ENCODE measurements at regions not wholly inside any gene's neighbourhood (a gene's known extent, or its start where the extent isn't known, plus 50 kb on each side); places are given as distances from the start of the nearest gene placed in this dataset.

DNA sequence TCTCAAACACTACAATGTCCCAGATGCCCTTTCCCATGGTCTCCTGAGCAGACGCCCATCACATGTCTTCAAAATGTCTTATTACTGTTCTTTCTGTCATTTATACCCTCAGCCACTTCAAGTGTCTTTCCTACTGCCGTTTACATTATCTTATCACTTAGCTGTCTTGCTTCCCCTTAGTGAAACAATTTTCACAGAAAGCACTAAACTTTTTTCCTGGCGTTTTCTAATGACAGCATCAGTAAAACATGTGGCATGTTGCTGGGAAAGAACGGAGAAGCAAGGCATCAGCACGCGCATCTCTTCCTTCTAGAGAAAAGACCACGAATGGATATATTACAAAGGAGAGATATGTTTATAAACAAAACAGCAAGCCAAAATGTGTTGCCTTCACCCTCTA, 189.7 kb upstream of the SLIT2 start:
- TF ChIP-seq SUZ12 (IDR thresholded peaks at IDR 0.05; ENCODE audit: unreplicated experiment) (no peak), CBX5 (IDR thresholded peaks at IDR 0.05; ENCODE audit: low read depth) (no peak), RAD21 (IDR thresholded peaks at IDR 0.05; ENCODE audit: insufficient read depth, low read depth, low read length) (no peak), FOXK2 (IDR thresholded peaks at IDR 0.05) (no peak)
- TF ChIP-seq, protein P1, sequence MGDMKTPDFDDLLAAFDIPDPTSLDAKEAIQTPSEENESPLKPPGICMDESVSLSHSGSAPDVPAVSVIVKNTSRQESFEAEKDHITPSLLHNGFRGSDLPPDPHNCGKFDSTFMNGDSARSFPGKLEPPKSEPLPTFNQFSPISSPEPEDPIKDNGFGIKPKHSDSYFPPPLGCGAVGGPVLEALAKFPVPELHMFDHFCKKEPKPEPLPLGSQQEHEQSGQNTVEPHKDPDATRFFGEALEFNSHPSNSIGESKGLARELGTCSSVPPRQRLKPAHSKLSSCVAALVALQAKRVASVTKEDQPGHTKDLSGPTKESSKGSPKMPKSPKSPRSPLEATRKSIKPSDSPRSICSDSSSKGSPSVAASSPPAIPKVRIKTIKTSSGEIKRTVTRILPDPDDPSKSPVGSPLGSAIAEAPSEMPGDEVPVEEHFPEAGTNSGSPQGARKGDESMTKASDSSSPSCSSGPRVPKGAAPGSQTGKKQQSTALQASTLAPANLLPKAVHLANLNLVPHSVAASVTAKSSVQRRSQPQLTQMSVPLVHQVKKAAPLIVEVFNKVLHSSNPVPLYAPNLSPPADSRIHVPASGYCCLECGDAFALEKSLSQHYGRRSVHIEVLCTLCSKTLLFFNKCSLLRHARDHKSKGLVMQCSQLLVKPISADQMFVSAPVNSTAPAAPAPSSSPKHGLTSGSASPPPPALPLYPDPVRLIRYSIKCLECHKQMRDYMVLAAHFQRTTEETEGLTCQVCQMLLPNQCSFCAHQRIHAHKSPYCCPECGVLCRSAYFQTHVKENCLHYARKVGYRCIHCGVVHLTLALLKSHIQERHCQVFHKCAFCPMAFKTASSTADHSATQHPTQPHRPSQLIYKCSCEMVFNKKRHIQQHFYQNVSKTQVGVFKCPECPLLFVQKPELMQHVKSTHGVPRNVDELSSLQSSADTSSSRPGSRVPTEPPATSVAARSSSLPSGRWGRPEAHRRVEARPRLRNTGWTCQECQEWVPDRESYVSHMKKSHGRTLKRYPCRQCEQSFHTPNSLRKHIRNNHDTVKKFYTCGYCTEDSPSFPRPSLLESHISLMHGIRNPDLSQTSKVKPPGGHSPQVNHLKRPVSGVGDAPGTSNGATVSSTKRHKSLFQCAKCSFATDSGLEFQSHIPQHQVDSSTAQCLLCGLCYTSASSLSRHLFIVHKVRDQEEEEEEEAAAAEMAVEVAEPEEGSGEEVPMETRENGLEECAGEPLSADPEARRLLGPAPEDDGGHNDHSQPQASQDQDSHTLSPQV (IDR thresholded peaks at IDR 0.05), result no peak
- TF ChIP-seq, protein P2, sequence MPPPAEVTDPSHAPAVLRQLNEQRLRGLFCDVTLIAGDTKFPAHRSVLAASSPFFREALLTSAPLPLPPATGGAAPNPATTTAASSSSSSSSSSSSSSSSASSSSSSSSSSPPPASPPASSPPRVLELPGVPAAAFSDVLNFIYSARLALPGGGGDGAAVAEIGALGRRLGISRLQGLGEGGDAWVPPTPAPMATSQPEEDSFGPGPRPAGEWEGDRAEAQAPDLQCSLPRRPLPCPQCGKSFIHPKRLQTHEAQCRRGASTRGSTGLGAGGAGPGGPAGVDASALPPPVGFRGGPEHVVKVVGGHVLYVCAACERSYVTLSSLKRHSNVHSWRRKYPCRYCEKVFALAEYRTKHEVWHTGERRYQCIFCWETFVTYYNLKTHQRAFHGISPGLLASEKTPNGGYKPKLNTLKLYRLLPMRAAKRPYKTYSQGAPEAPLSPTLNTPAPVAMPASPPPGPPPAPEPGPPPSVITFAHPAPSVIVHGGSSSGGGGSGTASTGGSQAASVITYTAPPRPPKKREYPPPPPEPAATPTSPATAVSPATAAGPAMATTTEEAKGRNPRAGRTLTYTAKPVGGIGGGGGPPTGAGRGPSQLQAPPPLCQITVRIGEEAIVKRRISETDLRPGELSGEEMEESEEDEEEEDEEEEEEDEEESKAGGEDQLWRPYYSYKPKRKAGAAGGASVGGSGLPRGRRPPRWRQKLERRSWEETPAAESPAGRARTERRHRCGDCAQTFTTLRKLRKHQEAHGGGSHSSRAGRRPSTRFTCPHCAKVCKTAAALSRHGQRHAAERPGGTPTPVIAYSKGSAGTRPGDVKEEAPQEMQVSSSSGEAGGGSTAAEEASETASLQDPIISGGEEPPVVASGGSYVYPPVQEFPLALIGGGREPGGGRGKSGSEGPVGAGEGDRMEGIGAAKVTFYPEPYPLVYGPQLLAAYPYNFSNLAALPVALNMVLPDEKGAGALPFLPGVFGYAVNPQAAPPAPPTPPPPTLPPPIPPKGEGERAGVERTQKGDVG (CRISPR knock-in tag; IDR thresholded peaks at IDR 0.05), result no peak
- TF ChIP-seq, protein P3, sequence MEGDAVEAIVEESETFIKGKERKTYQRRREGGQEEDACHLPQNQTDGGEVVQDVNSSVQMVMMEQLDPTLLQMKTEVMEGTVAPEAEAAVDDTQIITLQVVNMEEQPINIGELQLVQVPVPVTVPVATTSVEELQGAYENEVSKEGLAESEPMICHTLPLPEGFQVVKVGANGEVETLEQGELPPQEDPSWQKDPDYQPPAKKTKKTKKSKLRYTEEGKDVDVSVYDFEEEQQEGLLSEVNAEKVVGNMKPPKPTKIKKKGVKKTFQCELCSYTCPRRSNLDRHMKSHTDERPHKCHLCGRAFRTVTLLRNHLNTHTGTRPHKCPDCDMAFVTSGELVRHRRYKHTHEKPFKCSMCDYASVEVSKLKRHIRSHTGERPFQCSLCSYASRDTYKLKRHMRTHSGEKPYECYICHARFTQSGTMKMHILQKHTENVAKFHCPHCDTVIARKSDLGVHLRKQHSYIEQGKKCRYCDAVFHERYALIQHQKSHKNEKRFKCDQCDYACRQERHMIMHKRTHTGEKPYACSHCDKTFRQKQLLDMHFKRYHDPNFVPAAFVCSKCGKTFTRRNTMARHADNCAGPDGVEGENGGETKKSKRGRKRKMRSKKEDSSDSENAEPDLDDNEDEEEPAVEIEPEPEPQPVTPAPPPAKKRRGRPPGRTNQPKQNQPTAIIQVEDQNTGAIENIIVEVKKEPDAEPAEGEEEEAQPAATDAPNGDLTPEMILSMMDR (IDR thresholded peaks at IDR 0.05 in 2 of 3, conservative IDR thresholded peaks at IDR 0.05 in 1 of 3; ENCODE audit: control insufficient read depth in 2 of 3, extremely low read depth in 1 of 3, insufficient read depth in 1 of 3, low read depth in 3 of 3, low read length in 3 of 3), result no peak

Measured in GM12878 (cell line).